GM12875 (cell line): ENCODE measurements at regions not wholly inside any gene's neighbourhood (a gene's known extent, or its start where the extent isn't known, plus 50 kb on each side); places are given as distances from the start of the nearest gene placed in this dataset.

Source experiments
- H3K4me3 ChIP-seq: one replicate; pipeline ENCODE4 v1.5.1; 2011; ENCODE audit warnings: low read depth, low read length, control low read depth
- CTCF ChIP-seq: IDR thresholded peaks from 2 replicates; pipeline ENCODE4 v1.5.1; 2011; ENCODE audit warnings: low read depth, mild to moderate bottlenecking, control low read depth, inconsistent platforms, low read length, moderate library complexity, borderline replicate concordance; ENCODE audit not compliant: insufficient read depth

- no peak for TF ChIP-seq CTCF
- H3K4me3 ChIP-seq: no peak overlapping the region
Measured at GRCh38 chr17:5772720-5773119, 188.4 kb upstream of the NLRP1 start.

- H3K4me3 ChIP-seq: no peak overlapping the region
- no peak for TF ChIP-seq CTCF
Measured at GRCh38 chr17:5773816-5774360, 189.6 kb upstream of the NLRP1 start.

GRCh38 chr17:5775098-5775497 lies 190.8 kb upstream of the NLRP1 start:
- no peak overlapping the region for H3K4me3 ChIP-seq
- TF ChIP-seq CTCF: no peak

- no peak overlapping the region for H3K4me3 ChIP-seq
- no peak for TF ChIP-seq CTCF
Measured at GRCh38 chr17:5780476-5780875, 196.2 kb upstream of the NLRP1 start.

- TF ChIP-seq CTCF: no peak
- no peak overlapping the region for H3K4me3 ChIP-seq
Measured at GRCh38 chr17:5781236-5781927, 197.1 kb upstream of the NLRP1 start.

- TF ChIP-seq CTCF: no peak
- H3K4me3 ChIP-seq: no peak overlapping the region
Measured at GRCh38 chr17:5783269-5783668, 199.0 kb upstream of the NLRP1 start.

- no peak for TF ChIP-seq CTCF
- H3K4me3 ChIP-seq: no peak overlapping the region
Measured at GRCh38 chr17:5783851-5784250, 199.5 kb upstream of the NLRP1 start.
